ENCODE measurements at regions not wholly inside any gene's neighbourhood (a gene's known extent, or its start where the extent isn't known, plus 50 kb on each side); places are given as distances from the start of the nearest gene placed in this dataset.

DNA sequence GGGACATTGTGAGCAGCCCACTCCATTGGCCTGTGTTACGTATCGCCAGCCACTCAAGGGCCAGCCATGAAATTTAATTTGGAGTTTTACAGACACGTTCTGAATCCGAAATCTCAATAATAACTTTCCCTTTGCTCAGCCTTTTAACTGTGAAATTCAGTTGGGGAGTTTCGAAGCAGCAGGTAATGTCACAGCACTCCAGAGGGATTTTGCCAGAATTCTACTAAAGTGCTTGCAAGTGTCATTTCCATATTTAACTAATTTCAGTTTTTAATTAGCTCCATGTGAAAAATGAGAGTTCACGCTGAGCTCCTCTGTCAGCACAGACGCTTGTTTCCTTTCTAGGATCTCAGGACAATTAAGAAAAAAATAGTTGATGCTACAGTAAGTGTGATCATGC is 267.1 kb upstream of the WWC1 start:
- H3K9me3 Mint-ChIP-seq, result peaks cover 0 to 5% (median under 1%) of the 10 kb centered on the region in 8 donors
- Histone ChIP-seq H3K4me1 (ENCODE audit: insufficient read depth, low read length) (no peaks in the 10 kb centered on the region), H3K27me3 (ENCODE audit: insufficient read depth, low read length) (no peaks in the 10 kb centered on the region), H3K4me3 (ENCODE audit: low read length in 2 of 2) (no peak overlapping the region), H3K27ac (ENCODE audit: low read depth, low read length) (no peak overlapping the region), H3K36me3 (ENCODE audit: insufficient read depth, low read length) (no peaks in the 10 kb centered on the region), H3K9me3 (ENCODE audit: control insufficient read depth in 1 of 2, low read length in 2 of 2) (no peaks in the 10 kb centered on the region)
- no peaks in the 10 kb centered on the region for H3K36me3 Mint-ChIP-seq
- no peak overlapping the region for H3K4me3 Mint-ChIP-seq
- H3K27me3 Mint-ChIP-seq, result peaks cover 2 to 5% of the 10 kb centered on the region in 2 donors
- intact Hi-C loops (cut with micrococcal nuclease), result no loop called here
- no peak for DNase-seq
- H3K4me1 Mint-ChIP-seq, result no peaks in the 10 kb centered on the region
- no peak overlapping the region for H3K27ac Mint-ChIP-seq
- ChIA-PET CTCF (ENCODE audit: partially characterized antibody) (no interaction called here), POLR2A (ENCODE audit: partially characterized antibody) (no interaction called here)

DNA sequence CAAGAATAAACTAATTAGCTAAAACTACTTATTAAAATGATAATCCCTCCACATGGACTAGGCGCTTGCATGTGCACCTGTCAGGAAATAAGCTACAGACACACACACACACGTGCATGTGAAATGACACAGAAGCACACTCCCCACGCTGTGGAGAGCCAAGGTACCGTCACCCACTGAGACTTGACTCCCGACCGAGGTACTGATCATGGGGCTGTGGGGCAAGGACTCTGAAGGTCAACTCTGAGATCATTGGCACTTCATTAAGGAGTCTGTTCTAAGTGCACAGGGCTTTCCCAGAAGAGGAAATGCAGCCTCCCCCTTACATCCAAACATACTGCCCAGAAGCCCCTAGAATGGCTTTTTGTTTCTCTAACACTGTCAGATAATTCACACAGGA is 264.4 kb upstream of the WWC1 start:
- Mint-ChIP-seq H3K27me3 (peaks cover 0 to 2% of the 10 kb centered on the region in 2 donors), H3K4me1 (no peaks in the 10 kb centered on the region), H3K36me3 (no peaks in the 10 kb centered on the region), H3K27ac (no peak overlapping the region), H3K4me3 (no peak overlapping the region), H3K9me3 (peaks cover 0 to 10% (median 3%) of the 10 kb centered on the region in 8 donors)
- H3K4me1 ChIP-seq (ENCODE audit: insufficient read depth, low read length), result no peaks in the 10 kb centered on the region
- no peaks in the 10 kb centered on the region for H3K27me3 ChIP-seq (ENCODE audit: insufficient read depth, low read length)
- no peaks in the 10 kb centered on the region for H3K36me3 ChIP-seq (ENCODE audit: insufficient read depth, low read length)
- no peak for DNase-seq
- intact Hi-C loops (cut with micrococcal nuclease), result no loop called here
- POLR2A ChIA-PET (ENCODE audit: partially characterized antibody), result no interaction called here
- no peak overlapping the region for H3K4me3 ChIP-seq (ENCODE audit: low read length in 2 of 2)
- CTCF ChIA-PET (ENCODE audit: partially characterized antibody), result no interaction called here
- no peaks in the 10 kb centered on the region for H3K9me3 ChIP-seq (ENCODE audit: control insufficient read depth in 1 of 2, low read length in 2 of 2)
- H3K27ac ChIP-seq (ENCODE audit: low read depth, low read length), result no peak overlapping the region

DNA sequence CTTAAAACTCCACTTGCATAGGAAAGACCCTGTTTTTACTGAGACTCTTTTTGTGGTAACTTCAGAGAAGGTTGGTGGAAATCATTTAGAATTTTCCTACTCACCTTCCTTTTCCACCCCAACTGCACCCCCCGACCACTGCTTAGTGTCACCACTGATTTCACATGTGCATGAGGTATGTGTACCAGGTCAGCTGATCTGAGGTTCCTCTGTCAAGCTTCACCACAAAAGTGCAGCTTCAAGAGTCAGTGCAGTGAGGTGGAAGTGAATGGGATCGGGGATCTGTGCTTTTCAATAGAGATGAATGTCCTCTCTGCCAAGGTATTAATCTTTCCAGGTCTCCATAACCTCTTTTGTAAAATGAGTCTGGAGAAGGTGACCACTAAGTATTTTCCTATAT is 260.5 kb upstream of the WWC1 start:
- POLR2A ChIA-PET (ENCODE audit: partially characterized antibody), result no interaction called here
- CTCF ChIA-PET (ENCODE audit: partially characterized antibody), result no interaction called here

DNA sequence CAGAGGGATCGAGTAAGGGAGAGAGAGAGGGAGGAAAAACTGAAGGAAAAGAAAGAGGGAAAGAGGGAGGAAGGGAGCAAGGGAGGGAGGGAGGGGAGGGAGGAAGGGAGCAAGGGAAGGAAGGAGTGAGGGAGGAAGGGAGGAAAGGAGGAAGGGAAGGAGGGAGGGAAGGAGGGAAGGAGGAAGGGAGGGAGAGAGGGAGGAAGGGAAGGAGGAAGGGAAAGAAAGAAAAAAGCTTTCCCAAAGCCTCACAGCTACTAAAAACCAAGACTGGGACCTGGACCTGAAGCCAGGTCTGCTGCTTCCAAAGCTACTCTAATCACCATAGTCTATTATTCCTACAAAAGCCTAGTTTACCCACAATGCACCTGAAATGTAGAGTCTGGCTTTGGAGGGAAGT is 259.8 kb upstream of the WWC1 start:
- H3K4me3 ChIP-seq (ENCODE audit: low read length in 2 of 2), result no peak overlapping the region
- no peaks in the 10 kb centered on the region for H3K9me3 ChIP-seq (ENCODE audit: control insufficient read depth in 1 of 2, low read length in 2 of 2)
- peaks cover 0 to 10% (median 3%) of the 10 kb centered on the region in 8 donors for H3K9me3 Mint-ChIP-seq
- intact Hi-C loops (cut with micrococcal nuclease), result no loop called here
- H3K4me3 Mint-ChIP-seq, result no peak overlapping the region
- H3K4me1 ChIP-seq (ENCODE audit: insufficient read depth, low read length), result no peaks in the 10 kb centered on the region
- ChIA-PET CTCF (ENCODE audit: partially characterized antibody) (no interaction called here), POLR2A (ENCODE audit: partially characterized antibody) (no interaction called here)
- H3K4me1 Mint-ChIP-seq, result no peaks in the 10 kb centered on the region
- no peak for DNase-seq
- H3K36me3 Mint-ChIP-seq, result no peaks in the 10 kb centered on the region
- no peak overlapping the region for H3K27ac Mint-ChIP-seq
- H3K27me3 ChIP-seq (ENCODE audit: insufficient read depth, low read length), result no peaks in the 10 kb centered on the region
- H3K36me3 ChIP-seq (ENCODE audit: insufficient read depth, low read length), result no peaks in the 10 kb centered on the region
- H3K27ac ChIP-seq (ENCODE audit: low read depth, low read length), result no peak overlapping the region
- H3K27me3 Mint-ChIP-seq, result no peaks in the 10 kb centered on the region

More for the DNA sequence above, 260.5 kb upstream of the WWC1 start:
- intact Hi-C loops (cut with micrococcal nuclease), result no loop called here
- H3K27me3 Mint-ChIP-seq, result peaks cover 0 to 2% of the 10 kb centered on the region in 2 donors
- no peaks in the 10 kb centered on the region for H3K36me3 Mint-ChIP-seq
- Histone ChIP-seq H3K4me3 (ENCODE audit: low read length in 2 of 2) (no peak overlapping the region), H3K4me1 (ENCODE audit: insufficient read depth, low read length) (no peaks in the 10 kb centered on the region), H3K36me3 (ENCODE audit: insufficient read depth, low read length) (no peaks in the 10 kb centered on the region), H3K27me3 (ENCODE audit: insufficient read depth, low read length) (no peaks in the 10 kb centered on the region), H3K27ac (ENCODE audit: low read depth, low read length) (no peak overlapping the region), H3K9me3 (ENCODE audit: control insufficient read depth in 1 of 2, low read length in 2 of 2) (no peaks in the 10 kb centered on the region)
- no peaks in the 10 kb centered on the region for H3K4me1 Mint-ChIP-seq
- H3K4me3 Mint-ChIP-seq, result no peak overlapping the region
- H3K27ac Mint-ChIP-seq, result no peak overlapping the region
- peaks cover 0 to 10% (median 3%) of the 10 kb centered on the region in 8 donors for H3K9me3 Mint-ChIP-seq
- DNase-seq, result no peak

DNA sequence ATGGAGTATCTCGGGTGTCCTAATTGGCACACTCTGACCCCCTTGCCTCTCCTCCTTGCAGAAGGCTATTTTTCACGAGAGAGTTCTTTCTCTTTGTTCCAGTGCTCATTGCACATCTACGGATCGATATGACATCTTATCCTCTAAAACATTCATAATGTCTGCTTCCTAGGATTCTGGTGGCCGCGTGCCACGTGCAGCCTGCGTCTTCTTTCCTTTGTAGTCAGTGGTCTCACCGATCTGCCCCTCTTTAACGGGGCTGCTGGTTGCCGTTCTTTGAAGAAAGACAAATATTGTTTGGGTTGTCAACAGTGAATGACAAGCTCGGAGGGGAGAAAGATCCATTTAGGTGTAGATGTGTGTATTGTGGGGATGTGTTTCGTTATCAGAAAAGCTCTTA is 252.4 kb upstream of the WWC1 start:
- no peak overlapping the region for H3K4me3 ChIP-seq (ENCODE audit: low read length in 2 of 2)
- H3K4me1 Mint-ChIP-seq, result no peaks in the 10 kb centered on the region
- no peaks in the 10 kb centered on the region for H3K36me3 ChIP-seq (ENCODE audit: insufficient read depth, low read length)
- no peak overlapping the region for H3K4me3 Mint-ChIP-seq
- H3K36me3 Mint-ChIP-seq, result no peaks in the 10 kb centered on the region
- H3K9me3 ChIP-seq (ENCODE audit: control insufficient read depth in 1 of 2, low read length in 2 of 2), result no peaks in the 10 kb centered on the region
- DNase-seq, result no peak
- no peak overlapping the region for H3K27ac ChIP-seq (ENCODE audit: low read depth, low read length)
- H3K4me1 ChIP-seq (ENCODE audit: insufficient read depth, low read length), result no peaks in the 10 kb centered on the region
- no peaks in the 10 kb centered on the region for H3K27me3 Mint-ChIP-seq
- H3K27me3 ChIP-seq (ENCODE audit: insufficient read depth, low read length), result no peaks in the 10 kb centered on the region
- intact Hi-C loops (cut with micrococcal nuclease), result no loop called here
- ChIA-PET CTCF (ENCODE audit: partially characterized antibody) (no interaction called here), POLR2A (ENCODE audit: partially characterized antibody) (no interaction called here)
- H3K9me3 Mint-ChIP-seq, result peaks cover 0 to 3% (median 0%) of the 10 kb centered on the region in 8 donors
- no peak overlapping the region for H3K27ac Mint-ChIP-seq

DNA sequence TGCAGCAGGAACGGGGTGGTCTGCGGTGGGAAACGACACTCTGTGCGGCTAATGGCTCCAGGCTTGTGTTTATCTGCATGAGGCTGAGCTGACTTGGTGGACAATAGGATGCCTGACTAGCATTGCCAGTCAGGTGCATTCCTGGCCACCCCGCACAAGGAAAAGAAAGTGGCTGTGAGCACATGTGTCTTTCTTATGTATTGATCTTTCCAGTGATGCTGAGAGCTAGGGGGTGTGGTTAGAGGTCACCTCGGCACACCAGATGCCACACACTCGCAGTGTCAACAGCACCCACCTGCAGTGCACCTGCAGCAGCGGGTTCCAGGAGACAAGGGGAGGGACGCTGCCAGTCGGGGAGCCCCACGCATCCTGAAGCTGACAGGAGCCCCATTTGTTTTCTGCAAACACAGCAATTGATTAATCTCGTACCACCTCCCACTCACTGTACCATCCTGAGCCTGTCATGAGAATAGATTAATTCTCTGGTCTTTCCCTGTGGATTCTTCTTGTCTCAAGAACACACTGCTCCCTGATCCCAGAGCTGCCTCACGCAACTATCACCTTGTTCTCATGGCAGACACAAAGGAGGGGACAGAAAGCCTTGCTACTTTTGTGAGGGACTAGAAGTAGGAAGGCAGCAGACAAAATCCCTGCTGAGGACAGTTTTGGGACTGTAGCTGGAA is 251.7 kb upstream of the WWC1 start:
- Histone ChIP-seq H3K27ac (ENCODE audit: low read depth, low read length) (no peak overlapping the region), H3K27me3 (ENCODE audit: insufficient read depth, low read length) (no peaks in the 10 kb centered on the region), H3K4me1 (ENCODE audit: insufficient read depth, low read length) (no peaks in the 10 kb centered on the region), H3K4me3 (ENCODE audit: low read length in 2 of 2) (no peak overlapping the region), H3K9me3 (ENCODE audit: control insufficient read depth in 1 of 2, low read length in 2 of 2) (no peaks in the 10 kb centered on the region), H3K36me3 (ENCODE audit: insufficient read depth, low read length) (no peaks in the 10 kb centered on the region)
- Mint-ChIP-seq H3K27me3 (no peaks in the 10 kb centered on the region), H3K9me3 (peaks cover 0 to 3% (median 0%) of the 10 kb centered on the region in 8 donors), H3K27ac (no peak overlapping the region), H3K4me1 (no peaks in the 10 kb centered on the region), H3K36me3 (no peaks in the 10 kb centered on the region), H3K4me3 (no peak overlapping the region)
- CTCF ChIA-PET (ENCODE audit: partially characterized antibody), result interaction anchor here (0.6 kb wide), 1 partner anchor 179 kb away, joined by 3 read pairs; no protein-coding TSS in a partner anchor
- no peak for DNase-seq
- POLR2A ChIA-PET (ENCODE audit: partially characterized antibody), result no interaction called here
- intact Hi-C loops (cut with micrococcal nuclease), result no loop called here

DNA sequence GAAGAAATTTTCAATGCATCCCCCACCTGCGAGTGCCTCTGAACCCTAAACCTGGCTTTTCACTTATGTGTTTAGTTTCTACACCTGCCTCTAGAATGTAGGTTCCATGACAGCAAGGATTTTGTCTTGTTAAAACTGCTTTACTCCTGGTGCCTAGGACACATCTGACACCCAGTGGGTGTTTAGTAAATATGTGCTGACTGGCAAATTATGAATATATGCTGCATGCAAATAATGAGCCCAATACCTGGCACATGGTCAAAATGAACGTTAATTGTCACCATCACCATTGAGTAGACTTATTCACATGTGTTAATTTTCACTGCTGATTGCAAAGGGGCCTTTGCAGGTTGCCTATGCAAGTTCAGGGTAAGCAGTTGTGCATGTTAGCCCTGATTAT is 249.9 kb upstream of the WWC1 start:
- H3K36me3 Mint-ChIP-seq, result no peaks in the 10 kb centered on the region
- Histone ChIP-seq H3K4me3 (ENCODE audit: low read length in 2 of 2) (no peak overlapping the region), H3K27me3 (ENCODE audit: insufficient read depth, low read length) (no peaks in the 10 kb centered on the region), H3K9me3 (ENCODE audit: control insufficient read depth in 1 of 2, low read length in 2 of 2) (no peaks in the 10 kb centered on the region), H3K27ac (ENCODE audit: low read depth, low read length) (no peak overlapping the region), H3K36me3 (ENCODE audit: insufficient read depth, low read length) (no peaks in the 10 kb centered on the region), H3K4me1 (ENCODE audit: insufficient read depth, low read length) (no peaks in the 10 kb centered on the region)
- no peak overlapping the region for H3K4me3 Mint-ChIP-seq
- intact Hi-C loops (cut with micrococcal nuclease), result no loop called here
- CTCF ChIA-PET (ENCODE audit: partially characterized antibody), result no interaction called here
- peaks cover 0 to 1% of the 10 kb centered on the region in 2 donors for H3K27me3 Mint-ChIP-seq
- DNase-seq, result no peak
- H3K4me1 Mint-ChIP-seq, result no peaks in the 10 kb centered on the region
- H3K9me3 Mint-ChIP-seq, result peaks cover 0 to 3% (median 0%) of the 10 kb centered on the region in 8 donors
- H3K27ac Mint-ChIP-seq, result no peak overlapping the region
- POLR2A ChIA-PET (ENCODE audit: partially characterized antibody), result no interaction called here

All from CD4-positive, alpha-beta memory T cell (primary cell).